H7 (cell line): ENCODE measurements at regions not wholly inside any gene's neighbourhood (a gene's known extent, or its start where the extent isn't known, plus 50 kb on each side); places are given as distances from the start of the nearest gene placed in this dataset.

ENCODE experiments used
- DNase-seq: peaks from one replicate; pipeline ENCODE4 v3.0.0; 2012
- H3K27me3 ChIP-seq: 2 replicates; pipeline ENCODE4 v1.6.0; 2011; ENCODE audit warnings: mild to moderate bottlenecking, low read length; ENCODE audit not compliant: control insufficient read depth, insufficient read depth
- H3K36me3 ChIP-seq: replicated peaks from 2 replicates; pipeline ENCODE4 v1.5.1; 2011; ENCODE audit warnings: low read length; ENCODE audit not compliant: control insufficient read depth, insufficient read depth
- H3K4me3 ChIP-seq: 2 replicates; pipeline ENCODE4 v1.5.1; 2011; ENCODE audit warnings: low read depth, mild to moderate bottlenecking, control low read depth, low read length, moderate library complexity; ENCODE audit not compliant: insufficient read depth

DNA sequence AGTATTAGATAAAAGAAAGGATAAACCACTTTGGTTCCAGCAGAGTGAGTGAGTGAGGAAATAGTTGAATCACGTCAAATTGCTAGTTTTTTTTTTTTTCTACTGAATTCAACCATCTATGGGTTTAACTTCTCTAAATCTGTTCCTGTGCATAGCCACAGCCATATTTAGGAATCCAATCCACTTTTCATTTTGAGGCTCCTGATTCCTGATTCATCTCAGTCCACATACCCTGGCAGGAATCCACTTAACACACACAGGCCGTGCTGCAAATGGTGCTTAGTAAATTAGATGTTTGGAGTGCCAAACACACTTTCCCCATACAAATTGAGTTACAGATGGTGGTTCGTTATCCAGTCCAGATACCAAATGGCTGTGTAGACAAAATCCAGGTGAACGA lies 220.3 kb downstream of the ALDH8A1 start:
- no peak for DNase-seq
- Histone ChIP-seq H3K4me3 (no peak overlapping the region), H3K36me3 (no peaks in the 10 kb centered on the region), H3K27me3 (no peaks in the 10 kb centered on the region)

DNA sequence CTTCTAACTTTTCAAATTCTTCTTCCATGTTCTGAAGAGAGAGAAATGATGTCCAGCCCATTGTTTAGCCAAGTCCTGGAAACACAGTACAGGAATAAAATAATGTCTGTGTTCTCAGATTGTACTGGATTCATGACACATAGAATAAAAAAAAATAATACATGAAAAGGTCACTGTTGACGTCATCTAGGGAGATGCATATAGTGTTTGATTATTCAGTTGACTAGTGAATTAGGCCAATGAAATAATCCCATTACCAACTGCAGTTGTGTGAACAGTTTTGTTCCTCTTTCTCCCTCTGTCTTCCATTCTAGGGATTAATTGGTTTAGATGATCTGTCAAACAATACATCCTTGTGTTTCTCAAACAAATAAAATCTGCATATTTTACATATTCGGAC lies 222.8 kb downstream of the ALDH8A1 start:
- Histone ChIP-seq H3K4me3 (no peak overlapping the region), H3K36me3 (no peaks in the 10 kb centered on the region), H3K27me3 (no peaks in the 10 kb centered on the region)
- no peak for DNase-seq

DNA sequence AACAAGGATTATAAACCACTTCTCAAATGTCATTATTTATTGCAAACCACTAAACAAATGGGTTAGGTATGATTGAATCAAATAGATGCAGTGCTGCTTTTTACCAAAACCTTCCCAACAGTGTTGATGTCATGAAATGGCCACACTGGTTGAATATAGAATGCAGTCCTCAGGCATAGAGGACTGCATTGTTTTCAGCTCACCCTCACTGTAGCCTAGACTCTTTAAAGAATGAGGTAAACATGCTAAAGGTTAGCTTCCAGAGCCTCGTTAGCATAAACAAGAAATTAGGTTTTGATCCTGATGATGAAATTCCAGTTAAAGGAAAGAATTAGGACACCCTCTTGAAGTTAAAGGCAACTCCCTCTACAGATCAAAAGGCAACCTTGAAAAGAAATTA lies 224.3 kb downstream of the ALDH8A1 start:
- no peak for DNase-seq
- Histone ChIP-seq H3K27me3 (no peaks in the 10 kb centered on the region), H3K36me3 (no peaks in the 10 kb centered on the region), H3K4me3 (no peak overlapping the region)

DNA sequence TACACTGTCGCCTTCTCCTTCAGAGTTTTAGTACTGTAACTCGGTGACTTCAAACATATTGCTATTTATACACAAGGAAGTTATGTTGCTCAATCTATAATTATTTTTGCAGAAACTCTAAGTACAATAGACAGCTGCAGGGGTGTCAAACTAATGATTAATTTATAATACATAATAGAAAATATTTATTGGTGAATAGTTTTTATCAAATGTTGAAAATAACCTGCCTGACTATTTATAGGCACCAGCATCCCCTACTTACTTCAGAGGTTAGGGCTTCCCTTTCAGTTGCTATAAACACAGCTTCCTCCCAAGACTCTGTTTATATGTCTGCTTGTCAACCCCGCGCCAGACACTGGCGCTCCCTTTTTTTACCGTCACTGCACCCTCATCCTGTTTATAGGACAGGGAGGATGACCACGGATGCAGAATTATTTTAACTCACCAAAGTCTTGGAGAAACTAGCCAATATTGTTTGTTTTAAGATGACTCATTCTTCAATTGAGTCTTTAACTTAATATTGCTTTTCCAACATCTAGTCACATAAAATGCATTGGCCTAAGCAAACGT lies 225.0 kb downstream of the ALDH8A1 start:
- DNase-seq = no peak
- H3K4me3 ChIP-seq = no peak overlapping the region
- H3K27me3 ChIP-seq = no peaks in the 10 kb centered on the region
- no peaks in the 10 kb centered on the region for H3K36me3 ChIP-seq

DNA sequence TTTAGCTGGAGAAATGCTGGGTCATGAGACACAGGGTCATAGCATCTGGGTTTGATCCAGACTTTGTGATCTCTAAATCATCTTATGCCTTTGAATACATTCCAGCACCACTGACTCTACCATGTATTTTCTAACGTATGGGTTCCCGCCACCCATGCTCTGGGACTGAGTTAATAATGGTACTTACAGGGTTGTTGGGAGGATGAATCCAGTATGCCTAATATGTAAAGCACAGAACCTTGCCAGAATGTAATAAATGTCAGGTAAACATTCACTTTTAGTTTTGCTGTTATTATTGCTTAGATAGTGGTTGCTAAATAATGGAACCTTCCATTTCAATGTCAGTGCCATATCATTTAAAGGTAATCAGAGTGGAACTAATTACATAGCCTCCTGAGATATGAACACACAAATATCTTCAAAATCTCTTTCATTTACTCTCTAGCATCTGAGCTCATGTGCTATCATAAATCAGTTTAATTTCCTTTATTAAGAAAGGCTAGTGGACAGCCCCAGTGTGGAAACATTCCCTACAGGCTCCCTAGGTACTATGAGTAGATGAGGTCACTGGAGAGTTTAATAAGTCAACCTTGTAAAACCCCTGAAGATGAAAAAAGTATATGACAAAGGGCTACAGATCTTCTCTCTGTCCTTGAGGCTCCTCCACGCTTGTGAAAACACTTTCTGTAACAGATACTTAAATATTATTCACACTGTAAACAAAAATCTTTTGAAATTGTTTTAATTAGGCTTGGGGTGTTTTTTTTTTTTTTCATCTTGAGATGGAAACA lies 226.6 kb downstream of the ALDH8A1 start:
- DNase-seq = no peak
- no peaks in the 10 kb centered on the region for H3K27me3 ChIP-seq
- no peak overlapping the region for H3K4me3 ChIP-seq
- H3K36me3 ChIP-seq = no peaks in the 10 kb centered on the region

DNA sequence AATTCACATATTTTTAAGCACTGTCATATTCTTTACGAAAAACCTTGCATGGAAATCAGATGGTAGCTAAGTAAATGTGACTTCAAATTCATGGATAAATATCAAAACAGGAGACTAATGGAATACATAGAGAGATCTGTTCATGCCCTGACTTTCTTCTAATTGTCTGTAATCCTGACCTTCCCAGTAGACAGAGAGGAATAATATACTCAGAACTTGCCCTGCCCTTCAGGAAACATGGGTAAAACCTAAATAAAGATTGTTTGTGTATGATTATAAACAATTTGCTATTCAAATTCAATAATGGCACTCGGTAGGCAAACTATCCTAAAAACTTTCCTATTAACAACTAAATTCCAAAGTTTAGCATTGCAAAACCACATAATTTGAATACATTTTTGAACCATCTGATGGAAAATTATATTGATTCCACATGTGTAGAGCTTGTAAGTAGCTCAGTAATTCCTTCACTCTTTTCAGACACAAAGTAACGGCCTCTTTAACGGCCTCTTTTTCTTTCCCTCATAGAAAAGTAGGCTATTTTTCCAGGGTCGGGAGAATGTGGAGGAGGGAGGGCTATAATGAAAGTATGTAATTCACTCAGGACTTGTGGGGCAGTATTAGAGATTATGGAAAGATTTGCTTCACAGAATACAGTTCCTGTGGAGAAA lies 227.6 kb downstream of the ALDH8A1 start:
- no peak for DNase-seq
- Histone ChIP-seq H3K27me3 (no peaks in the 10 kb centered on the region), H3K4me3 (no peak overlapping the region), H3K36me3 (no peaks in the 10 kb centered on the region)

DNA sequence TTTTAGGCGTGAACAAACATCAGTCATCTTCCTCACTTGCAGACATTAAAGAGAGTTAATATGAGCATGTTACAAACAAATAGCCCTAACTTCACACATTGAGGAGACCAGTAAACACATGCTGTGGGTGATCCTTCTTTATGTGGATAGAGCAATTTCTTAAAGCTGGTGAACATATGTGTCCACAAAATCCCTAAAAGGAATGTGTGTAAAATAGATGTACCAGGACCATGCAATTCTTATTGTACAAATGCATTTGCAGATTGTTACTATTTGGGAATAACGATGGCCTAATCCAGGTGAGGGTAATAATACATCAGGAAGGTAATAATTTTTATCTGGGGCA lies 228.9 kb downstream of the ALDH8A1 start:
- Histone ChIP-seq H3K36me3 (no peaks in the 10 kb centered on the region), H3K27me3 (no peaks in the 10 kb centered on the region), H3K4me3 (no peak overlapping the region)
- no peak for DNase-seq

DNA sequence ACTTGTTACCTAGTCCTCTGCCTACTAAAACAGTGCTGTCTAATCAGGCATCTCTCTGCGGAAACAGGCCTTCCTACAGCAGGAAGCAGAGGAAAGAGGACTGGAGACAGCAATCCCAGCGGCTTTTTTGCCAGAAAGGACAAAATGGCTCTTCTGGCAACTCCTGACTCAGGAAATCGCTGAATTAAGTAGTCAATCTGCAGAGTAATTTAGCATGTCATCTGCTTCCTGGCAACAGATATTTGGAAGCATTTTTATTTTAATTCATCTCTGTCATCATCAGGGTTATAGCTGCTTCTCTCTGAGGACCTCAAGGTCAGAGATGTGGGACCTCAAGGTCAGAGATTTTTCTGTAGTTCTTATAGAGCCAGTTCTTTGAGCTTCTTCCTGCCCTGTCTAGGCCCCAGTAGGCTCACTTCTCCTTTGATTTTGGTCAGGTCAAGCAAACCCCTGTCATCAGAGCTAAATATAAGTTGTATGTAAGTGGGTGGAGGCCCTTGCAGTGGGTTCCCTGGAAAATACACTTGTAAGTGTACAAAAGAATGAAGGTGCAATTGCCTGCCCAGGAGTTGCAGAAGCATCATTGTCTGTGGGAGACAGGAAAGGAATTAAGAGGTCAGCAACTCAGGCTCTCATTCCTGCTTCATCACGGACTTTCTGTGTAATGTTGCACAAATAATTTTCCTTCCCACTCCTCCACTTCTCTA lies 229.4 kb downstream of the ALDH8A1 start:
- Histone ChIP-seq H3K4me3 (no peak overlapping the region), H3K36me3 (no peaks in the 10 kb centered on the region), H3K27me3 (no peaks in the 10 kb centered on the region)
- DNase-seq = no peak

DNA sequence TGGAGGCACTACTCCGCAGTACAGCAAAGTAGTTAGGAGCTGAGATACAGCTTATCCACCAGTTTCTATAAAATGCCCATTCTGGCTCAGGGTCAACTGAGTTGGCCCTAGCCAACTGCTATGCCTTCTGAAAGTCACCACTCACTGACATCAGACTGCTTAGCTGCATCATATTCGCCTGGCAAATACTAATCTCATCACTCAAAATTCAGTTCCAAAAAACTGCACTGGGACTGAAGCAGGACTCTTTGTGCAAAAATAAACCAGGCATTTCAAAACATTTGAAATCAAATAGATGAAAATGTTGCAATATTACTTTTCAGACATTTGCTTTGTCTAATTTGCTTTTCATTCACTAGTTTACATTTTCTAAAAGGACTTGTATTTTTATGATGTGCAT lies 230.0 kb downstream of the ALDH8A1 start:
- Histone ChIP-seq H3K27me3 (no peaks in the 10 kb centered on the region), H3K4me3 (no peak overlapping the region), H3K36me3 (no peaks in the 10 kb centered on the region)
- no peak for DNase-seq

DNA sequence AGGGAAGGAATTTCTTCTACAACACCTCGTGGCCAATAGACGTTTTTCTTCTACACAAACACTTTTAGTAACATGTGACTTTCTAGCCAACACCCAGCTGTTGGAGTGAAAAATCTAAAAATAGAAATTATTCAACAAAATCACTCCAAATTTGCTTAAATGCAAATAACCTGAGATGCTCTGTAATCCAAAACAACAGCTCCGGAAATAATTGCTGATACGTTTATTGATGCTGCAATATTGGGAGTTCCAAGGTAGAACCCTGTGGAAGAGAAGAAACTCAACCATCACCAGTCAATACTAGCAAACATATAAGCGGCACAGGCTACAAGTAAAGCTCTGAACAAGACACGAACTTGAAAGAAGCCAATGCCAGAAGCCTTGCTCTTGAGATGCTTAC lies 230.6 kb downstream of the ALDH8A1 start:
- Histone ChIP-seq H3K27me3 (no peaks in the 10 kb centered on the region), H3K4me3 (no peak overlapping the region), H3K36me3 (no peaks in the 10 kb centered on the region)
- DNase-seq = no peak

DNA sequence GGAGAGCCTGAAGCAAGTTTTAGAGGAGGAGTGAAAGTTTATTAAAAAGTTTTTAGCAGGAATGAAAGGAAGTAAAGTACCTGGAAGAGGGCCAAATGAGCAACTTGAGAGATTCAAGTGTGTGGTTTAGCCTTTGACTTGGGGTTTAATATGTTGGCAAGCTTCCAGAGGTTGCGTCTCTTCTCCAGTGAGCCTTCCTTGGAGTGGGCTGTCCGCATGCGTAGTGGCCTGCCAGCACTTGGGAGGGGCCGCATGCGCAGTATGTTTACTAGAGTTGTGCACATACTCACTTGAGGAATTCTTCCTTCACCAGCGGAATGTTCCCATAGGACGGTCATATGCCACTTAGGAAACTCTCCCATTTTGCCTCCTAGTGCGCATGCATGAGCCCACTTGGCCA lies 235.2 kb downstream of the ALDH8A1 start:
- Histone ChIP-seq H3K36me3 (no peaks in the 10 kb centered on the region), H3K27me3 (no peaks in the 10 kb centered on the region), H3K4me3 (no peak overlapping the region)
- DNase-seq = no peak

DNA sequence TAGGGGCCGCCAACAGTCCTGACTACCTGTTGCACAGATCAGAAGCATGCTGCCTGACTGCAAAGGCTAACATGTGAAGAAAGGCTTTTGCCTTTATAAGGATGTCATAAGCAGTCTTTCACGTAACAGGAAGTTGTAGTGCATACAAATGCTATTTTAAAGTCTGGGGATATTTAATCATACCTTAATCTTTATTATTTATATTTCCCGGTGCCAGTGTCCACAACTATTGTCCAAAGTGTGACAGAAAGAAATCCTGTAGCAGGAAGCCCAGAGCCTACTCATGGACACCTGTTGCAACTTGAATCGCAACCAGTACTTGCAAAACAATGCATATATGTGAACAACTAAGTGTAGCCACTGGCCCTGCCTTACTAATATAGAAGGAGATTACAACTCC lies 235.8 kb downstream of the ALDH8A1 start:
- Histone ChIP-seq H3K4me3 (no peak overlapping the region), H3K27me3 (no peaks in the 10 kb centered on the region), H3K36me3 (no peaks in the 10 kb centered on the region)
- DNase-seq = no peak

DNA sequence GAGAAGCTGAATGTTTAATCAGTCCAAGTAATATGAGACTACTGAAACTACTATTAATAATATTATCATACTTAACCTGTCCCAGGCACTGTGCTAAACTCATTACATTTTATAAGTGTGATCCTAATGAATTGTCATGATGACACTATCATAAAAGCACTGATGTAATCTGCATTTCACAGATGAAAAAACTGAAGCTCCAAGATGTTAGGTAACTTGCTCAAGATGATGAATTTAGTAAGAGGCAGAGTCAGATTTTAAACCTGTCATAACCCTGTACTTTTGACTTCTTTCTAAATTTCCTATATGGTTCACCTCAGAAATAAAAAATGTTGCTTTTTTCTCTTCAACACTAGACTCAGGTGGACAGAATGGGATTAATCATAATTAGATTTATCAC lies 237.6 kb downstream of the ALDH8A1 start:
- Histone ChIP-seq H3K4me3 (no peak overlapping the region), H3K36me3 (no peaks in the 10 kb centered on the region), H3K27me3 (no peaks in the 10 kb centered on the region)
- DNase-seq = no peak

DNA sequence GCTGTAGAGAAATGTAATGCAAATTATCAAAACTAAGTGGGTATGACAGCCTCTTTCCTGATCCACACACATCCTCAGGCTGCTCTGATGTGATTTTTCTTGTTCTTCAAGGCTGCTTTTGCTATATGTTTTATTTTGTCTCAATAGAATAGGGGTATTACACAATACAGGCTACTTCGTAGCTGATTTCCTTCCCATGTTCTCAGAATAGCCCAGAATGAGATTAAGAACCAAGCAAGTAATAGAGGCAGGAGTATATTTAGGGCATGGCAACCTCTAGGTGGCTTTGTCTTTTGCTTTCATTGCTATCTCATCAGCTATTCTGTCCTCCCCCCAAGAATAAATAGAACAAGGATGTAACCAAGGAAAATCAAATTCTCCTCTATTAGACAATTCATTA lies 241.8 kb downstream of the ALDH8A1 start:
- no peaks in the 10 kb centered on the region for H3K27me3 ChIP-seq
- DNase-seq = no peak
- no peaks in the 10 kb centered on the region for H3K36me3 ChIP-seq
- H3K4me3 ChIP-seq = no peak overlapping the region
